ENCODE measurements at regions not wholly inside any gene's neighbourhood (a gene's known extent, or its start where the extent isn't known, plus 50 kb on each side); places are given as distances from the start of the nearest gene placed in this dataset.

- DNase-seq (ENCODE audit: low read depth in 2 of 2), result no peak
Observed at GRCh38 chrX:40278340-40279090, 180.8 kb upstream of the BCOR start.

GRCh38 chrX:40277672-40278071 lies 179.9 kb upstream of the BCOR start:
- no peak for DNase-seq (ENCODE audit: low read depth in 2 of 2)

GRCh38 chrX:40273356-40274050 lies 175.7 kb upstream of the BCOR start:
- no peak for DNase-seq (ENCODE audit: low read depth in 2 of 2)

GRCh38 chrX:40272776-40273175 lies 175.0 kb upstream of the BCOR start:
- DNase-seq (ENCODE audit: low read depth in 2 of 2), result no peak

GRCh38 chrX:40272141-40272540 lies 174.4 kb upstream of the BCOR start:
- no peak for DNase-seq (ENCODE audit: low read depth in 2 of 2)

- no peak for DNase-seq (ENCODE audit: low read depth in 2 of 2)
Observed at GRCh38 chrX:40268188-40268520, 170.4 kb upstream of the BCOR start.

- no peak for DNase-seq (ENCODE audit: low read depth in 2 of 2)
Observed at GRCh38 chrX:40267334-40268187, 169.8 kb upstream of the BCOR start.

GRCh38 chrX:40266490-40267333 lies 169.0 kb upstream of the BCOR start:
- peak; percentile 42 to 46 for DNase-seq (ENCODE audit: low read depth in 2 of 2)

- no peak for DNase-seq (ENCODE audit: low read depth in 2 of 2)
Observed at GRCh38 chrX:40265936-40266335, 168.2 kb upstream of the BCOR start.

- no peak for DNase-seq (ENCODE audit: low read depth in 2 of 2)
Observed at GRCh38 chrX:40263014-40263560, 165.3 kb upstream of the BCOR start.

- no peak for DNase-seq (ENCODE audit: low read depth in 2 of 2)
Observed at GRCh38 chrX:40262157-40263013, 164.6 kb upstream of the BCOR start.

GRCh38 chrX:40261833-40262156 lies 164.0 kb upstream of the BCOR start:
- no peak for DNase-seq (ENCODE audit: low read depth in 2 of 2)

- DNase-seq (ENCODE audit: low read depth in 2 of 2), result no peak
Observed at GRCh38 chrX:40260146-40260747, 162.5 kb upstream of the BCOR start.

GRCh38 chrX:40258909-40259308 lies 161.2 kb upstream of the BCOR start:
- no peak for DNase-seq (ENCODE audit: low read depth in 2 of 2)

- DNase-seq (ENCODE audit: low read depth in 2 of 2), result no peak
Observed at GRCh38 chrX:40253771-40254170, 156.0 kb upstream of the BCOR start.

- DNase-seq (ENCODE audit: low read depth in 2 of 2), result no peak
Observed at GRCh38 chrX:40249582-40249981, 151.8 kb upstream of the BCOR start.

- no peak for DNase-seq (ENCODE audit: low read depth in 2 of 2)
Observed at GRCh38 chrX:40248822-40249221, 151.1 kb upstream of the BCOR start.

- no peak for DNase-seq (ENCODE audit: low read depth in 2 of 2)
Observed at GRCh38 chrX:40247848-40248622, 150.3 kb upstream of the BCOR start.

GRCh38 chrX:40247382-40247781 lies 149.6 kb upstream of the BCOR start:
- no peak for DNase-seq (ENCODE audit: low read depth in 2 of 2)

Measured in stimulated activated CD4-positive, alpha-beta T cell treated with anti-CD3 and anti-CD28 coated beads, Interleukin-1b, Interleukin-23, amount 100 ng/mL, for 4 hours (primary cell).